ENCODE measurements at regions not wholly inside any gene's neighbourhood (a gene's known extent, or its start where the extent isn't known, plus 50 kb on each side); places are given as distances from the start of the nearest gene placed in this dataset.

GRCh38 chr12:74885775-74886174 lies 323.9 kb downstream of the KCNC2 start:
- BruUV-seq (replicated peaks) = no TSS peak
- Histone ChIP-seq H3K4me1 (peaks cover 16% of the 10 kb centered on the region), H3K9me3 (no peaks in the 10 kb centered on the region), H3K36me3 (ENCODE audit: control insufficient read depth, insufficient read depth, low read length) (no peaks in the 10 kb centered on the region), H3K4me3 (ENCODE audit: low read depth, low read length) (no peak overlapping the region), H3K27me3 (replicated peaks; ENCODE audit: control insufficient read depth, insufficient read depth, low read length) (no peaks in the 10 kb centered on the region)
- H3K4me1 Mint-ChIP-seq (ENCODE audit: low read depth, unreplicated experiment) = peaks cover 6% of the 10 kb centered on the region
- no peaks in the 10 kb centered on the region for H3K27me3 Mint-ChIP-seq (ENCODE audit: insufficient read depth, unreplicated experiment)
- no peak overlapping the region for H3K27ac Mint-ChIP-seq (ENCODE audit: unreplicated experiment)
- H3K36me3 Mint-ChIP-seq (ENCODE audit: insufficient read depth, unreplicated experiment) = no peaks in the 10 kb centered on the region
- intact Hi-C loops (cut with micrococcal nuclease; ENCODE audit: unreplicated experiment) = no loop called here
- H3K4me3 Mint-ChIP-seq (ENCODE audit: unreplicated experiment) = no peak overlapping the region
- ChIA-PET POLR2A (no interaction called here), CTCF (no interaction called here)
- no peaks in the 10 kb centered on the region for H3K9me3 Mint-ChIP-seq (ENCODE audit: unreplicated experiment)
- no peak for DNase-seq
- no peak for TF ChIP-seq CTCF (IDR thresholded peaks at IDR 0.05; ENCODE audit: insufficient read depth in 1 of 2, low read depth in 1 of 2, low read length in 1 of 2, severe bottlenecking in 1 of 2, unreplicated experiment in 1 of 2)

- DNase-seq = no peak
- Mint-ChIP-seq H3K27me3 (ENCODE audit: insufficient read depth, unreplicated experiment) (no peaks in the 10 kb centered on the region), H3K27ac (ENCODE audit: unreplicated experiment) (peak overlapping the region; percentile 17), H3K9me3 (ENCODE audit: unreplicated experiment) (no peaks in the 10 kb centered on the region), H3K4me3 (ENCODE audit: unreplicated experiment) (no peak overlapping the region), H3K36me3 (ENCODE audit: insufficient read depth, unreplicated experiment) (no peaks in the 10 kb centered on the region), H3K4me1 (ENCODE audit: low read depth, unreplicated experiment) (peaks cover 6% of the 10 kb centered on the region)
- H3K36me3 ChIP-seq (ENCODE audit: control insufficient read depth, insufficient read depth, low read length) = no peaks in the 10 kb centered on the region
- peaks cover 24% of the 10 kb centered on the region for H3K4me1 ChIP-seq
- no peaks in the 10 kb centered on the region for H3K27me3 ChIP-seq (replicated peaks; ENCODE audit: control insufficient read depth, insufficient read depth, low read length)
- POLR2A ChIA-PET = no interaction called here
- CTCF ChIA-PET = no interaction called here
- intact Hi-C loops (cut with micrococcal nuclease; ENCODE audit: unreplicated experiment) = no loop called here
- no peak for TF ChIP-seq CTCF (IDR thresholded peaks at IDR 0.05; ENCODE audit: insufficient read depth in 1 of 2, low read depth in 1 of 2, low read length in 1 of 2, severe bottlenecking in 1 of 2, unreplicated experiment in 1 of 2)
- BruUV-seq (replicated peaks) = no TSS peak
- H3K4me3 ChIP-seq (ENCODE audit: low read depth, low read length) = no peak overlapping the region
- H3K9me3 ChIP-seq = no peaks in the 10 kb centered on the region
Measured at GRCh38 chr12:74889073-74889472, 320.6 kb downstream of the KCNC2 start.

- H3K36me3 ChIP-seq (ENCODE audit: control insufficient read depth, insufficient read depth, low read length) = no peaks in the 10 kb centered on the region
- Mint-ChIP-seq H3K9me3 (ENCODE audit: unreplicated experiment) (no peaks in the 10 kb centered on the region), H3K4me3 (ENCODE audit: unreplicated experiment) (no peak overlapping the region), H3K27me3 (ENCODE audit: insufficient read depth, unreplicated experiment) (no peaks in the 10 kb centered on the region), H3K4me1 (ENCODE audit: low read depth, unreplicated experiment) (peaks cover 6% of the 10 kb centered on the region), H3K36me3 (ENCODE audit: insufficient read depth, unreplicated experiment) (no peaks in the 10 kb centered on the region), H3K27ac (ENCODE audit: unreplicated experiment) (peak overlapping the region; percentile 17)
- ChIA-PET POLR2A (no interaction called here), CTCF (interaction anchor here (0.9 kb wide), 1 partner anchor 17 kb away, joined by 3 read pairs; no protein-coding TSS in a partner anchor)
- no TSS peak for BruUV-seq (replicated peaks)
- no peak for TF ChIP-seq CTCF (IDR thresholded peaks at IDR 0.05; ENCODE audit: insufficient read depth in 1 of 2, low read depth in 1 of 2, low read length in 1 of 2, severe bottlenecking in 1 of 2, unreplicated experiment in 1 of 2)
- no peak overlapping the region for H3K4me3 ChIP-seq (ENCODE audit: low read depth, low read length)
- H3K27me3 ChIP-seq (replicated peaks; ENCODE audit: control insufficient read depth, insufficient read depth, low read length) = no peaks in the 10 kb centered on the region
- DNase-seq = no peak
- H3K4me1 ChIP-seq = peaks cover 24% of the 10 kb centered on the region
- no peaks in the 10 kb centered on the region for H3K9me3 ChIP-seq
- intact Hi-C loops (cut with micrococcal nuclease; ENCODE audit: unreplicated experiment) = loop anchor here (1.0 kb wide), 1 partner anchor 42 kb away; no protein-coding TSS in a partner anchor
Measured at GRCh38 chr12:74889563-74890236, 319.9 kb downstream of the KCNC2 start.

All from Caco-2 (cell line).